GM21825 (cell line): ENCODE measurements at regions not wholly inside any gene's neighbourhood (a gene's known extent, or its start where the extent isn't known, plus 50 kb on each side); places are given as distances from the start of the nearest gene placed in this dataset.
"Not testable (repeated sequence)": the region's sequence is repeated elsewhere in the genome, so short reads cannot be mapped to it uniquely, and the experiment has no call there.

Source experiments
- ATAC-seq: cut with Tn5 transposase; IDR thresholded peaks from one replicate; pipeline ENCODE4 v1.9.1; 2021; ENCODE audit warnings: mild to moderate bottlenecking, moderate library complexity; ENCODE audit not compliant: unreplicated experiment

- ATAC-seq, result no peak
Measured at GRCh38 chr6:168864541-168865460, 388.8 kb downstream of the THBS2 start.

GRCh38 chr6:168863467-168863866 is 390.2 kb downstream of the THBS2 start:
- no peak for ATAC-seq

- no peak for ATAC-seq
Measured at GRCh38 chr6:168862346-168862980, 391.2 kb downstream of the THBS2 start.

- ATAC-seq, result no peak
Measured at GRCh38 chr6:168860987-168861386, 392.7 kb downstream of the THBS2 start.

GRCh38 chr6:168860341-168860740 is 393.3 kb downstream of the THBS2 start:
- ATAC-seq, result no peak

GRCh38 chr6:168858926-168859325 is 394.7 kb downstream of the THBS2 start:
- no peak for ATAC-seq

GRCh38 chr6:168856914-168857313 is 396.7 kb downstream of the THBS2 start:
- no peak for ATAC-seq

- ATAC-seq, result no peak
Measured at GRCh38 chr6:168852376-168852884, 401.2 kb downstream of the THBS2 start.

GRCh38 chr6:168851460-168852375 is 401.9 kb downstream of the THBS2 start:
- ATAC-seq, result no peak

- not testable (repeated sequence) for ATAC-seq
Measured at GRCh38 chr6:168850027-168850736, 403.5 kb downstream of the THBS2 start.

- no peak for ATAC-seq
Measured at GRCh38 chr6:168849459-168849858, 404.2 kb downstream of the THBS2 start.

GRCh38 chr6:168848797-168849196 is 404.8 kb downstream of the THBS2 start:
- ATAC-seq, result no peak

GRCh38 chr6:168844821-168845609 is 404.0 kb downstream of the SMOC2 start:
- no peak for ATAC-seq

GRCh38 chr6:168842632-168843212 is 401.7 kb downstream of the SMOC2 start:
- not testable (repeated sequence) for ATAC-seq

GRCh38 chr6:168841609-168842278 is 400.8 kb downstream of the SMOC2 start:
- ATAC-seq, result no peak

- not testable (repeated sequence) for ATAC-seq
Measured at GRCh38 chr6:168840932-168841331, 399.9 kb downstream of the SMOC2 start.

GRCh38 chr6:168840299-168840698 is 399.3 kb downstream of the SMOC2 start:
- ATAC-seq, result not testable (repeated sequence)

- no peak for ATAC-seq
Measured at GRCh38 chr6:168838037-168838399, 397.0 kb downstream of the SMOC2 start.
